Astrocyte of the spinal cord (primary cell): ENCODE measurements at regions not wholly inside any gene's neighbourhood (a gene's known extent, or its start where the extent isn't known, plus 50 kb on each side); places are given as distances from the start of the nearest gene placed in this dataset.

Experiments
- DNase-seq: peaks from one replicate; pipeline ENCODE4 v3.0.0; 2011; ENCODE audit warnings: low read depth, low spot score
- H3K4me3 ChIP-seq: 2 replicates; pipeline ENCODE4 v1.5.1; 2011; ENCODE audit warnings: low read depth, mild to moderate bottlenecking, low read length, moderate library complexity
- in situ Hi-C: cut with HindIII; loops from 2 replicates; pipeline ENCODE4 v1.10.0; 2017; ENCODE audit warnings: low sequenced_read_pairs
- TF ChIP-seq, protein P1 (sequence below): IDR thresholded peaks from 2 replicates; pipeline ENCODE4 v1.5.1; 2012; ENCODE audit warnings: low read depth, mild to moderate bottlenecking, low read length, inconsistent platforms

GRCh38 chr1:229093609-229094336, 177.1 kb upstream of the RAB4A start:
- no peak overlapping the region for H3K4me3 ChIP-seq
- TF ChIP-seq, protein P1, sequence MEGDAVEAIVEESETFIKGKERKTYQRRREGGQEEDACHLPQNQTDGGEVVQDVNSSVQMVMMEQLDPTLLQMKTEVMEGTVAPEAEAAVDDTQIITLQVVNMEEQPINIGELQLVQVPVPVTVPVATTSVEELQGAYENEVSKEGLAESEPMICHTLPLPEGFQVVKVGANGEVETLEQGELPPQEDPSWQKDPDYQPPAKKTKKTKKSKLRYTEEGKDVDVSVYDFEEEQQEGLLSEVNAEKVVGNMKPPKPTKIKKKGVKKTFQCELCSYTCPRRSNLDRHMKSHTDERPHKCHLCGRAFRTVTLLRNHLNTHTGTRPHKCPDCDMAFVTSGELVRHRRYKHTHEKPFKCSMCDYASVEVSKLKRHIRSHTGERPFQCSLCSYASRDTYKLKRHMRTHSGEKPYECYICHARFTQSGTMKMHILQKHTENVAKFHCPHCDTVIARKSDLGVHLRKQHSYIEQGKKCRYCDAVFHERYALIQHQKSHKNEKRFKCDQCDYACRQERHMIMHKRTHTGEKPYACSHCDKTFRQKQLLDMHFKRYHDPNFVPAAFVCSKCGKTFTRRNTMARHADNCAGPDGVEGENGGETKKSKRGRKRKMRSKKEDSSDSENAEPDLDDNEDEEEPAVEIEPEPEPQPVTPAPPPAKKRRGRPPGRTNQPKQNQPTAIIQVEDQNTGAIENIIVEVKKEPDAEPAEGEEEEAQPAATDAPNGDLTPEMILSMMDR: no peak
- no peak for DNase-seq
- in situ Hi-C loops: no loop called here

GRCh38 chr1:229094476-229095311, 176.2 kb upstream of the RAB4A start:
- H3K4me3 ChIP-seq: no peak overlapping the region
- no peak for DNase-seq
- TF ChIP-seq, protein P1: no peak
- in situ Hi-C loops: no loop called here

DNA sequence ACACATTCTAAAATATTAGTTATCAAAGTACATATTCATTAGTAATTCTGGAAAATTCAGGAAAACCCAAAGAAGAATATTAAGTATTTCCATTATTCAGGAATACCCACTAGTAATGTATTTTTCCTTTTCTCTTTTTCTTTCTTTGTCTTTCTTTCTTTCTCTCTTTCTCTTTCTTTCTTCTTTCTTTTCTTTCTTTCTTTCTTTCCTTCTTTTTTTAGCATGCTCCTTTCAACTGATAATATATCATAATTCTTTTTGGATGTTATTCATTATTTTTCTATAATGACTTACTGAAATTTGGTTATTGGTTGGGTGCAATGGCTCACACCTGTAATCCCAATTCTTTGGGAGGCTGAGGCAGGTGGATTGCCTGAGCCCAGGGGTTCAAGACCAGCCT, 175.6 kb upstream of the RAB4A start:
- H3K4me3 ChIP-seq: no peak overlapping the region
- in situ Hi-C loops: no loop called here
- TF ChIP-seq, protein P1: no peak
- no peak for DNase-seq

GRCh38 chr1:229097356-229097755, 173.6 kb upstream of the RAB4A start:
- DNase-seq: no peak
- in situ Hi-C loops: no loop called here
- no peak overlapping the region for H3K4me3 ChIP-seq
- TF ChIP-seq, protein P1: no peak

- in situ Hi-C loops: no loop called here
Measured at GRCh38 chr1:229098361-229098760, 172.6 kb upstream of the RAB4A start.

GRCh38 chr1:229098903-229099578, 171.9 kb upstream of the RAB4A start:
- no peak for DNase-seq
- in situ Hi-C loops: no loop called here
- no peak overlapping the region for H3K4me3 ChIP-seq
- TF ChIP-seq, protein P1: no peak

More at GRCh38 chr1:229098361-229098760, 172.6 kb upstream of the RAB4A start:
- no peak overlapping the region for H3K4me3 ChIP-seq
- no peak for DNase-seq
- TF ChIP-seq, protein P1: no peak
